ENCODE measurements at regions not wholly inside any gene's neighbourhood (a gene's known extent, or its start where the extent isn't known, plus 50 kb on each side); places are given as distances from the start of the nearest gene placed in this dataset.

DNA sequence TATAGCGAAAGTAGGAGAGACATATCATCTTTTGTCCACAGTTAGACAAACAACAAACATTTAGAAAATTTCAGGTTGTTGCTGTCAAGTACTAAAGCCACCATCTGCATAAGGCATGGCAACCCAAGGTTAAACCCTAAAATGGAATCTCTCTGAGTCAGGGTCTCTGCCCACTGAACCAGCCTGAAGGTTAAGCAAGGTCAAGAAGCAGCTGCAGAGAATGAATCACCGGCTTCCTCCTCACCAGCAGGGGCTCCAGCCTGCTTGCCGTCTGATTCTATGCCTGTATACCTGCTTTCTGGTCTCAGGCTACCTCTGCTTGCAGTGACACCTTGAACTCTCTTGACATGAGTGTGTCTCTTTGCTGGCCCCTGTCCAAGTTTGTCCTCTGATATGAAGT is 726.2 kb upstream of the SGCG start:
- no peak for DNase-seq (ENCODE audit: low read depth in 2 of 3, low spot score in 2 of 3)

DNA sequence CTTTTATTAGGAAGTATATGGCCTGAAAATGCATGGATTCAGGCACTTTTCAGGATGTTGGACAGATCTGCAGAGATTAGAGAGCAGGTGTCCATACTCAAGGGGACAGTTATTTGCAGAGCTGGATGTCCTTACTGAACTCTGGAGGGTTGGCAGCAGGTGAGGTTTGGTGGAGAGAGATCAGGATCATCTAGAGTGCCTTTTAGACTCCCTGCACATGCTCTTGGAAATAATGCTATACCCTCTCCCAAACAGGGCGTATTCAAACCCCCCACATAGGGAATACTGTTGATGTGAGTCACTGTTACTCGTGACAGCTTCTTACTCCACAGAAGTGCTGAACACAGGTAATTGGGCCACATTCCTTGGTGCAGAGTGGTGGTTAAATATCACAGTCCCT is 725.7 kb upstream of the SGCG start:
- DNase-seq (ENCODE audit: low read depth in 2 of 3, low spot score in 2 of 3): no peak

DNA sequence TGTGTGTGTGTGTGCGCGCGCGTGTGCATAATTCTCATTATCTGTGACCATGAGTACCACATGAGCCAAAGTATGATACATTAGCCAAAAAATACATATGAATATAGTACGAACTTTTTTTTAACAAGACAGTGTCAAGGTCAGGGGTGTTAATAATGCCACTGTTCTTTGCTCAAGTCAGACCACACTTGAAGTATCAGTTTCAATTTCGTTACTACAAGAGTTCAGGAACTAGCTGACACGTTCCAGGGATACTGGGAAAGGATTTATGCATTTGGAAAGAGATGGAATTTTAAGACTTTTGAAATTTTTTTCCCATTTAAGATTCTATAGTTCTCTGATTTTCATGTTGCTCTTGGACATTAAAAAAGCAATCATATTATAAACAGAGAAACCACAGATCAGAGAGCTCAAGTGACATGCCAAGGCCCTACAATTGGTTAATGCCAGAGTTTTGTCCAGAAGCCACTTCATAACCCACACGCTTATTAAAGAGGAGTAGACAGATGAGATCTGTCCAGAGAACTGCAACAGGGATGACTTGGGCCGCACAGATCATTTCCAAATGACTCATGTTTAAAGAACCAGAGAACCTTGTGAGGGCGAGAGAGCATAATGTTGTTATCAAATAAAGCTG is 718.8 kb upstream of the SGCG start:
- no peak for DNase-seq (ENCODE audit: low read depth in 2 of 3, low spot score in 2 of 3)

DNA sequence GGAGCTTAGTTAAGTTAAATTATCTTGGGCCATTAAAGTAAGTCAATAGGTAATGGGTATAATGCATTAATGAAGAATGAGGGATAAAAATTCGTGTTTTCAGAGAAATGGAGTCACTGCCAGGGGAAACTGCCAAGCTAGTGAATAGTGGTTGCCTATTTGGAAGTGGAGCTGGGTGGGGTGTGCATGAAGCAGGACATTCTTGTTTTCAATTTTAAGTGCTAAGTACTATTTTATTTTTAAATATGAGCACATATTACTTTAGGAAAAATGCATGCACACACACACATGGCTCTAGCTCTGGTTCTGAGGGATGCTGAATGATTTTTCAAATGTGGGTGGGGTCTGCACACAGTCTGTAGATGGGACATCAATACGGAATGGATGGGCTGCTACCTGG is 717.7 kb upstream of the SGCG start:
- no peak for DNase-seq (ENCODE audit: low read depth in 2 of 3, low spot score in 2 of 3)

DNA sequence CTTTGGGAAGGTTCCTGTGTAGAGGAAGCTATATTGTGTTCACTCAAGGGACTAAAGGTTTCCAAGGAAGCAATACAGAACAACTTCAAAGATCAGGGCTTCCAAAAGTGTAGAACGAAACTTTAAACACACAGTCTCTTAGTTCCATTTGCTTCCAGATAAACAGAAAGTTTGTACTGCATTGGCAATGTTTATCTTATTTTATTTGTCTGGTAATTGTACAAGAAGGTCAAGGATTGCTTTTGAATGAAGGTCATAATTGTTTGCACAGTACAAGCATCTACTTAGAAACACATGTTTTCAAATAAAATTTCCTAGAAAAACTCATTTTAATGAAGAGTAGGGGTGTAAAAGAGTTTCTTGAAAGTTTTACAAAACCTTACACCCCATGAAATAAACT is 712.7 kb upstream of the SGCG start:
- no peak for DNase-seq (ENCODE audit: low read depth in 2 of 3, low spot score in 2 of 3)

DNA sequence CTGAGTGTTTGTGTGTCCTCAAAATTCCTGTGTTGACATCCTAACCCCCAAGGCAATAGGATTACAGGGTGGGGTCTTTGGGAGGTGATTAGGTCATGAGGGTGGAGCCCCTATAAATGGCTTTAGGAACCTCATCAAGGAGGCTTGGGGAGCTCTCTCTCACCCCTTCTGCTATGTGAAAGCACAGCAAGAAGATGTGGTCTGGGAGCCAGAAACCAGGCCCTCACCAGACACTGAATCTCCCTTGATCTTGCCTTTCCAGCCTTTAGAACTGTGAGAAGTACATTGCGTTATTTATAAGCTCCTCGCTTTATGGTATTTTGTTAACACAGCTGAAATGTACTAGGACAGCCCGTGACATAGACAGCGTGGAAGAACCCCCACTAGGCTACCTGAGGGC is 712.0 kb upstream of the SGCG start:
- DNase-seq (ENCODE audit: low read depth in 2 of 3, low spot score in 2 of 3): no peak

DNA sequence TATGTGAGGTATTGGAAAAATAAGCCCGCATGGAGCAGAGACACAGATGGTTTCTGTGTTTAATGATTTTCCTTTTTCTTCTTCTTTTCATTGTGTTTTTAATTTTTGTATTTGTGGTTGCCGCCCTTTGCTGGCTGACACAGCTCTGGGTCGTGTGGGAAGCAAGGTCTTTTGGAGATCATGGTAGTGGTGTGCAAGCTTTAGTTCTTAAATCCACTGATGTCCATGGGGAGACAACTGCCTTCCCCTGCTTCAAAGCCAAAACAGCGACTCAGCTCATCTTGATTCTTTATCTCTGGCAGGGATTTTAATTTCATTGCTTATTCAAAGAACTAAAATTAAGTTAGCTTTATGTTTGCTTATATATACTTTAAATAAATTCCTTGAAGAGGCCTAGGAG is 711.3 kb upstream of the SGCG start:
- no peak for DNase-seq (ENCODE audit: low read depth in 2 of 3, low spot score in 2 of 3)

DNA sequence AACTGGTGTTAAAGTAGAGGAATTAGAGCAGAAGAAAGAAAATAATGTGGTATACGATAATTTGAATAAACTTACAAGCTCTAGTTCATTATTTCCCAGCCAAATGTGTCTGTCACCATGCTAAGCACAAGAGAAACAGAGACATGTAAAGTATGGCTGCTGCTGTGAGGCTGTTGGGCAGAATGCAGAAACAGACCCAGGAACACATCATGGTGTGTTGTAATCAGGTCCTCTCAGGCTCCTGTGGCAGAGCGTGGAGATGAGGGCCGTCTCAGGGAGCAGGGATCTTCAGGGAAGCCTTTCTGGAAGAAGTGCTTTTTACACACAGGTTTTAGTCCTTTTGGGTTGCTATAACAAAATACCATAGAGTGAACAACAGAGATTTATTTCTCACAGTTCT is 710.7 kb upstream of the SGCG start:
- DNase-seq (ENCODE audit: low read depth in 2 of 3, low spot score in 2 of 3): no peak

DNA sequence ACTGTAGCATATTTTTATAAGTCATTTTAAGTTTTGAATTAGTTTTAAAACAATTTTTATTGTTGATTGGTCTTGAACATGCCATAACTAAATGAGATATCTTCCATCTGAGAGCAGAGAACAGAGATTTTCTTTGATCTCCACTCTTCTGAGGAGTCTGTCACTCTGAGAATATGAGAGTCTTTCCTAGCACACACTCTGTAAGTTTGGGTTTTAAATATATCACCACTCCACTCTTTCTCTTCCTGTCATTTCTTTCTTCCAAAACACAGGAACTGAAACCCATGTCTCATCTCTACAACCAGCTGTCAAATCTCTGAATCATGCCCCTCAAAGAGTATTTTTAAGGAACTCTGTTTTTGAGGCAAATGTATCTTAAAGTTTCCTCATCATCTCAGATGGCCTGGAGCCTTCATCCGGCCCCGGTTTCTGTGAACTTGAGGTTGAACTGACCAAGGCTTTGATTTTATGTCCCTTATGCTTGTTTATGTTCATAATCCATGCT is 698.2 kb upstream of the SGCG start:
- no peak for DNase-seq (ENCODE audit: low read depth in 2 of 3, low spot score in 2 of 3)

DNA sequence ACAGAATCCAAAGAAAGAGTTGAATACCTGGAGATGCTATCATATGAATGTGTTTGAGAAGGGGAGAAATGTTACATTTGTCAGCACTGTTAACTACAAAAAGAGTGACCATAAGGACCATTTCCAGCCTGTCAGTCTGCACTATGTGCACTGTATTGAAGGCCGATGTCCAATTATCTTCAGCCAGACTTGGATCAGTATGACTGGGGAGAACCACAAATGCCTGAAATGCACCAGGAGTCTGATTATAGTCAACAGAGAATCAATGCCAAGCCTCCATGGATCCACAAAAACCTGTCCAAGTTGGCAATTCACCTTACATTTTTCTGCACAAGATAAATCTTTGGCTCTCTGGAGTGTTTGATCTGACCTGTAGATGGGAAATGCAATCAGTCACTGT is 697.5 kb upstream of the SGCG start:
- DNase-seq (ENCODE audit: low read depth in 2 of 3, low spot score in 2 of 3): no peak

DNA sequence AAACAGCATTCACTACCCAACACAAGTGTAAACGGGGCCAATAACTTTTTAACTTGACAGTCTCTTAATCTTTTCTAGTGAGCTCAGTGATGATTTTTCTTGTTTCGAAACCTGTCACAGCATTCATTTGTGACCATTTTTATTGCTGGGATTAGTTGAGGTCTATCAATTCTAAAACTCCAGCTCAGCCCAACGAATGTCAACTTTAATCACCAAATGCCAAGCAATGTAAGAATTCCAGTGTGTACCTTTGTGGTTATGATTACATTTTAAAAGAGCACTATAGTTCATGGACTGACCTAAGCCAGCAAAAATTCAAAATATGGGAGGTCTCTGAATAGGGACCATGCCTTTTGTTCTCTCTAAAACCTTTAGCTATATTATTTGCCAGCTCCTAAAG is 694.3 kb upstream of the SGCG start:
- DNase-seq (ENCODE audit: low read depth in 2 of 3, low spot score in 2 of 3): no peak

DNA sequence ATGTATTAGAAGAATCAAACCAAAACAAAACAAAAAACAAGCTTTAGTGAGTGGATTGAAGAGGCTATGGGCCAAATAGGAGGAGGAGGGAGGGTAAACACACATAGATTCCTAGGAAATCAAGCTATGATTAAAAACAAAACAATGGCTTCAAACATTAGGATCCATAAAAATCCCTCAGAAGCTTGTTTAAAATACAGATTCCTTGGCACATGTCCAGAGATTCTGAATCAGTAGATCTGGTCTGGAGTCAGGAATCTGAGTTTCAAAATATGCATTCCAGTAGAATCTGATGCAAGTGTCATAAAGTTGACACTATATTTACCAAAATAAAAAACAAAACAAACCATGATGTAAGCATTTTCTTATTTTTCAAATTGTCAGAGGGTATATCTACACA is 692.8 kb upstream of the SGCG start:
- DNase-seq (ENCODE audit: low read depth in 2 of 3, low spot score in 2 of 3): no peak

DNA sequence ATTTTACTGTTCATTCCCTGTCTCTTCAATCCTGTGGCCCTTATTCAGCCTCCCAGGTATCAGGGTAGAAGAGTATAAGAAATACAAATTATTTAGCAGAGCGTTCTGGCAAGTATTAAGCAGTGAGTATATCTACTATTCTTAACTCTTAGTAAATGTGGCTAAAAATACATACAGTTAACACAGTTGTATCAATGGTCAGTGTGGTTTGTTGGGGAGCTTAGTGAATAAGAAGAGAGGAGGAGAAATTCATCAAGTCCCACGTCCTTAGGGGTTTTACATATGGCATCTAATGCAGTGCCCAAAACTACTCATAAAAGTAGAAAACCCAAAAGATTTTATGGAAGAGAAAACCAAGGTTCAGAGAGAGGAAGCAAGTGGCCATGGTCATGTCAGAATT is 691.0 kb upstream of the SGCG start:
- DNase-seq (ENCODE audit: low read depth in 2 of 3, low spot score in 2 of 3): no peak

DNA sequence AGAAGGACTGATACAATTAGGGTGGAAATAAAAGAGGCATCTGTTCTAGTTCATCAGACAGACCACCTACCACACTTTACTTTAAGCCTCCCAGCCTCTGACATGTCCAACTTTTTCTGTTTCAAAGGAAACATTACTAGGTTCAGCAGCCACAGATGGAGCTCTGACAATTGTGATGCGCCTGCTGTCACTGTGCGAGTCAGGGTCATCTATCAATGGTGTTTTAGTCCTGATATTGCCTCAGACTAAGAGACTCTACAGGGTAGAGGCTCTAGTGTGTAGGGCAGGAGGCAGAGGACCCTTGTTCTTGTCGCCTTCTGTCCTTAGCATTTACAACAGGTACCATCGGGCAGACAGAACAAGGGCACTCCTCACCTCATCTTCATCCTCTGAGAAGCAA is 685.0 kb upstream of the SGCG start:
- no peak for DNase-seq (ENCODE audit: low read depth in 2 of 3, low spot score in 2 of 3)

DNA sequence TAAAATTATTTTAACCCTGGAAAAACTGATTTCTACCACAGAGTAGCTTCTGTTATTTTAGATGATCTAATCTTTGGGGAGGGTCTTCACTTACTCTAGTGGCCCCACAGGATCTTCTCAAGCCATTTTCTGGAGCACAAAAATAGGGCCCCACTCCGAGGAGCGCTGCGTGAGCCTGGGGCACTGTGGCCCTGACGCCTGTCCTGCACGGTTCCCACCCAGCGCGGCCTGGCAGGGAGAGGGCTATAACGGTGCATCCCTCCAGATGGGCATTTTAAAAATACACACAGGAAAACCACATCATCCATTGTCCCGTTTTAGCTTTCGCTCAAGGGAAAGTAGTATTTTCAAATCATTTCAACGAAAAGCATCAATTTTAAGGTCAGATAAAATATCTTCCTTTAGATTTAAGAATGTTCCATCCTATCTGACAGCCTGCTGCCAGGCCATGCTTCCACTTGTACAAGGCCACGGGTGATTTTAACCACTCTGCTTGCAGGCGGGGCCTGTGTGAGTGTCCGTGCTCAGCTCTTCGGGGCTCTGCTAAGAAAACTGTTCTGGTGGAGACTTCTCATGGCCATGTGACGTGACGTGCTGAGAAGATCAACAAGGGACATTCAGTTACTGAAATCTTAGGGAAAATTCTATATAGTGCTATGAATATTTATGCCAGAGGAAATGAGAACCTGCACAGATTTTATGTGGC is 683.8 kb upstream of the SGCG start:
- no peak for DNase-seq (ENCODE audit: low read depth in 2 of 3, low spot score in 2 of 3)

DNA sequence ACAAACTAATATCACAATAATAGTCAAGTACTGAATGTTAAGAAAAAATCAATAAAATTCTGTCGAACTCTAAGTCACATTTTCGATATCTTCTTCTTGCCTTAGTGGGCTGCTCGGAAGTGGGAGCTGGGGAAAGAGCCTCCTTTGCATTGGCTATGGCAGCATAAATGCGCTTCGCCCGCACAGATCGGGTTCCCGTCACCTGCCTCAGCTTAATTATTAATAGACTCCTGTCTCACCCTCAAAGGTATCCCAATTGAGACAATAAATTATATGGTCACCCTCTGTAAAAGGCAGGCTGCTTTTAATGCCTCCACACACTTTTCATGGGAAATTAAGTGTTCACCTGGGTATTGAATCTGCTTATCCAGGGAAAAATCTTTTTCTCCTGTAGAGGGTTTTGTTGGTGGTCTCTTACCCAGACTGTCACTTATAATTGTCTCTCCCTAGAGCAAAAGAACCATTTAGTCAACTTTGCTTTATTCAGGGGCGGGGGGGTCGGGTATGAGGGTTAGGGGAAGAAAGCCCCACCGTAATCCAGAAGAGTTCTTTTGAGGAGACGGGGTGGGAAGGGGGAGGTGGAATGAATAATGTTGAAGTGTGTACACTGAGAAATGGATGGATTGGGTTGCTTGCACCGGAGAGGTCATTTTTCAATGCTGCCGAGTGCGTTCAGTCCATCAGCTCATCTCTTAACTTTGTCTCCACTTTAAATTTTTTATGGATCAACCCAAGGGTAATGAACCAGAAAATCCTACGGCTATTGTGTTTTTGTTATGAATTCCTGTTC is 682.6 kb upstream of the SGCG start:
- no peak for DNase-seq (ENCODE audit: low read depth in 2 of 3, low spot score in 2 of 3)

DNA sequence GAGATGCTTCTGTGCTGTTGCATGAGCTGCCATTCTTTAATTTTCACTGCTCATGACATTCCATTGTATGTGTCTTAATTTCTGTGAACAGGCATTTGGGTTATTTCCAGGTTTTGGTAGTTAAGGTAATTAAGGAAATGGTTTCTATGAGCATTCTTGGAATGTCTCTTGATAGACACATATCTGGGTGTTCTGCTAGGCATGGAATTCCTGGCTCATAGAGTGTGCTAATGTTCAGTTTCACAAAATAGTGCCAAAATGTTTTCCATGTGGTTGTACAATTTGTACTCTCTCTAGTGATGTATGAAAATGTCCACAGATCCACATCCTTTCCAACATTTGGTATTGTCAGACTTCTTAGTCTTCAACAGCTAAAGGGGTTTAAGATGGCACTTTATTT is 680.9 kb upstream of the SGCG start:
- DNase-seq (ENCODE audit: low read depth in 2 of 3, low spot score in 2 of 3): no peak

DNA sequence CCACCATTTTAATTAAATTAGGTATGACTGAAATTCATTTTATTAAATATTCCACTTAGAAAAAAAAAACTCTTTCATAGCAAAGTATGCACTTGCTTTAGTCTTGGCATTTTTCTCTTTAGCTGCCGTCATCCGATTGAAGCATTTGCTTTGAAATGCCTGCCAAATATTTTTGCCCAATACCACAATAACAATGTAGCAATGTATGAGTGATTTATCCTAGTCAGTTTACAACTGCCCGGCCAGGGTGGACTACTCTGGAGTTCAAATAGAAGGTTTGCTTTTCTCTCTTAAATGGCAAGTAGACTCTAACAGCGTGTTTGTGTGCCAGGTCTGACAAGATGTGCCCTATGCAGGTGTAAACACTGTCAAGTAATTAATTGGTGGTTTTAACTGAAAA is 675.3 kb upstream of the SGCG start:
- no peak for DNase-seq (ENCODE audit: low read depth in 2 of 3, low spot score in 2 of 3)

DNA sequence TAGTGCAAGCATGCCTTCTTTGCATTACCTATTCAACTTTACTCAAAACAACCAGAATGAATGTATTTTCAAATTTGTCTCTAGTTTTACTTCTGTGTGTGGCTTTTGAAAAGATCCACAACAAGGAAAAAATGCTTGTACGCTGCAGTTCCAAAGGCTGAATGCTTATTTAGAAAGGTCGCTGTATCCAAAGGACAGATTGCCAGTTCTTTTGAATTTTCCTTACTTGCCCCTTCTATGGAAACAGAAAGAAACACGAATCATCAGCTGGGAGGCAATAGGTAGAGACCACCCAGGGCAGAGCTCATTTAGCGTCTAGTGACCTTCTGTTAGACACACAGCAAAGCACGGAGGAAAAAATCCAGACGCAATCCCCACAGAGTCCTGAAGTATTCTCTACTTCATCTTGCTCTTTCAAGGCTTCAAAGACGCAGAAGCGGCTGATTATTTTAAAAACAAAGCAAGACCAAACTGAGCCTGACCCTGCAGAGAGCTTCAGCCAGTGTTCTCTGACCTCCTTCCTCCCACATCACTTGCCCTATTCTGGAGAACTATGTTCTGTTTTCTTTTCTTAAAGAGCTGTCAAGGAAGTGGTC is 674.6 kb upstream of the SGCG start:
- no peak for DNase-seq (ENCODE audit: low read depth in 2 of 3, low spot score in 2 of 3)

DNA sequence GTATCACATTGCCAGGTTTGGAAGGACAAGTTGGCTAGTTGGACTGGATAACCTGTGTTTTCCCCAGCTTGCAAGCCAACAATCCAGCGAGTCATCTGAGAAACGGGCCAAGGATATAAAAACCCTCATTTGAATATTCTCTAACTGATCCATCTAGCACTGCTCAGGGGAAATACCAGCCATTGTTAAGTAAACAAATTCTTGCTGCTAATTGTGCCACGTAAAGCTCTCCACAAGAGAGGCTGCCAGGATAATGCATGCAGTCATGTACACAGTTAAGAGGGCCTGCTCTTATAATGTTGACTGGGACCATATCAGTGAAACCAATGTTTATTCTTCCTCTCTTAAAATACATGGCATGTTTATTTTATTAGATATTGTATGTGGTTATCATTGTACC is 663.2 kb upstream of the SGCG start:
- DNase-seq (ENCODE audit: low read depth in 2 of 3, low spot score in 2 of 3): no peak

DNA sequence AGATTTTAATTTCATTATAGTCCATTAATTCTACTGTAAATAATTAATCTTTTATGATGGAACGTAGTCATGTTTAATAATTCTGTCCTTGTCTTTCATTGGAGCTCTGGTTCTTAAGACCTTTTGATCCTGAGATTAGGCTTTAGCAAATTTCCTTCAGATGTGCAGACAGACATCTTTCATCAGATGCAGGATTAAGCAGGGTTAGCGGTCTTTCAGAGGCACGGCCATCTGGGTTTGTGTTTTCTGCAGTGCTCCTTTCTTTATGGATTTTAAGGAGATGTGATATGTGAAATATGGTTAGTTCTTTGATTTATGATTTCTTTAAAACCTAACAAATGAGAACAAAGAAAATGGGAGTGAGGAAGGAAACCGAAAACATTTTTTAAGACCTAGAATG is 643.9 kb upstream of the SGCG start:
- no peak for DNase-seq (ENCODE audit: low read depth in 2 of 3, low spot score in 2 of 3)

DNA sequence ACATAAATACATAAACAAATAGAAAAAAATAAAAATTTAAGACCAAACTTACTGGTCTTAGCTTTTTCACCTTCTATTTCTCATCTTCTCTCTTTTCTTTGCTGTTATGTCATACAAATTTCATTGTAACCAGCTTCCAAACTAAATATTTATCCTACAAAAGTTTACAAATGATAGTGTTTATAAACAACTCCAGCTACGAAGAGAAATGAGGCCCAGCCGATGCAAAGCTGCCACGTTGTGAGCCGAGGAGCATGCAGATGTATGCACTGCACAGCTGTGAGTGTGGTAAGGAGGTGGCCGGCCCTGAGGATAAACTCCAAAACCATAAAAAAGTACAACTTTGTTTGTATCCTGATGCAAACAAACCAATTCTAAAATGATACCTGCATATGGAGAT is 642.4 kb upstream of the SGCG start:
- DNase-seq (ENCODE audit: low read depth in 2 of 3, low spot score in 2 of 3): no peak
